HG03103 (cell line): ENCODE measurements at regions not wholly inside any gene's neighbourhood (a gene's known extent, or its start where the extent isn't known, plus 50 kb on each side); places are given as distances from the start of the nearest gene placed in this dataset.
"Not testable (repeated sequence)": the region's sequence is repeated elsewhere in the genome, so short reads cannot be mapped to it uniquely, and the experiment has no call there.

ENCODE experiments used
- ATAC-seq: cut with Tn5 transposase; IDR thresholded peaks from one replicate; pipeline ENCODE4 v1.9.1; 2021; ENCODE audit warnings: low read depth; ENCODE audit not compliant: unreplicated experiment

DNA sequence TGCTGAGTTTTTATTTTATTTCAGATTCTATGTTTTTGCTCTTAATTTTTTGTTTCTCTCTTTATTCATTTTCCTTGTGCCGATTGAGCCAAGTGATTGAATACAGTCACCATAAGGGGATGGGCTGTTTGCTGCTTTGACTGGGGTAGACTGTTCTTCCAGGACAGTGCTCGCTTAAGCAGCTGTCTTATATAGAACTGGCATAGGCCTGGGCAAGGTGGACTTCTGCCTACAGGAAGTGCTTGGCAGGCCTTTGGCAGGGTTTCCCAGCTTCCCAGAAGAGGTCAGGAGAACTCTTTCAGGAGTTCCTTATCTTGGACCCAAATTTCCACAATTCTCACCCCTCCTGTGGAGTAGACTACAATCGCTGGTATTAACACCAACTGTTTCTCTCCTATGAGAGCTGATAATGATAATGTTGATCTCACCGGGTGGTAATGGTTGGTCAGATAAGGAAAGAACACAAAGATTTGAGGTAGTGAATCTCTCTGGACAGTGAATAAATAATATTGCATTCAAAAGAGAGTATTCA is 207.5 kb upstream of the ST6GAL2 start:
- no peak for ATAC-seq

DNA sequence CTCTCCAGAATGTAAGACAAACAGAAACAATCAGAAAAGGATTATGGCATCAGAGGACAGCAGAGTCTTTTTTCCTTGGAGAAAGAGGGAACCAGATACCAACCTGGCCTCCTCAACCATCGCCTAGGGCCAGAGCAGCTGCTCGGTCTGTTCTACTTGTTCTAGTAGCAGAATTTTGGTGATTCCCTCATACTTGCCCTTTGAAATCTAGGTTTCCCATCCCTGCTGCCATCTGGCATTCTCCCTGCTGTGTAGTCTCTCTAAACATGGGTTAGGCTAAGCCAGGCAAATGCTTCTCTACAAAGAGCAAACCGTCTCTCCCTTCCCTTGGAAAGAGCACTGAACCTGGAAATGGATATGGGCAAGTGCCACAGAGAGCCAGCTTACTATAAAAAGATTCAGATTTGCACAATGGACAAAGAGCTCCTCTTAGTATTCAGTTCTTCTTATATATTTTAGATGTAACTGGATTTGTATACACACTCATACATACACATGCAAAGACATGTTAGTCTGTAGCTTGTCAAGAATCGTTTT is 208.6 kb upstream of the ST6GAL2 start:
- ATAC-seq = no peak

GRCh38 chr2:107102176-107102575 is 216.2 kb upstream of the ST6GAL2 start:
- ATAC-seq = no peak

DNA sequence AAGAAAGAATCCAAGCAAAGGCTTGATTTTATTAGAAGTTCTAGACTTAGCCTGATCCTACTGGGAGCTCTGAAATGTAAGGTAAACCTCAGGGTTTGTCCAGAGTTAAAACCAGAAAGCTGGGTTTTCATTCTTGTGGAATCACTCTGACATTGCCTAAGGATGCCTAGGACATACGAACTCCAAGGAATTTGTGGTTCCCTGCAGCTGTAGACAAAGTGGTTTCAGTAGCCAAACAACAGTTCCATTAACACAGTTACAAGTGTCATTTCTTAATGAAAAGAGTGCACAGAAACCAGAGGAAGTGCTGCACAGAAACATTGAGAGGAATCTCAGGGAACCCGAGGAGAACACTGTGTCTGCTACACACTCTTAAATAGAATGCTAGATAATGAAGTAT is 221.4 kb upstream of the ST6GAL2 start:
- no peak for ATAC-seq

GRCh38 chr2:107108556-107108955 is 222.6 kb upstream of the ST6GAL2 start:
- no peak for ATAC-seq

- no peak for ATAC-seq
Measured at GRCh38 chr2:107111623-107112022, 225.7 kb upstream of the ST6GAL2 start.

DNA sequence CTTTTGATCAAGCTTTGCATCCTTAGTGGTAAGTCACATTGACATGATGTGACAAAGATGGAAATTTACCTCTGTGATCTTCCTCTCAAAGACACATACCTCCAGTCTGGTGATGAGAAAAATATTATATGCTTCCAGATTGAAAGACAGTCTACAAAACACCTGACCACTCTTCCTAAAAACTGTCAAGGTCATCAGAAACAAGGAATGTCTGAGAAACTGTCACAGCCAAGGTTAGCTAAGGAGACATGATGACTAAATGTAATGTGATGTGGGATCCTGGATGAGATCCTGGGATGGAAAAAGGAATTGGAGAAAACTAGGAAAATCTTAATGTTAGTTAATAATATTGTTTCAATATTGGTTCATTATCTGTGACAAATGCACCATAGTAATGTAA is 226.6 kb upstream of the ST6GAL2 start:
- ATAC-seq = no peak

DNA sequence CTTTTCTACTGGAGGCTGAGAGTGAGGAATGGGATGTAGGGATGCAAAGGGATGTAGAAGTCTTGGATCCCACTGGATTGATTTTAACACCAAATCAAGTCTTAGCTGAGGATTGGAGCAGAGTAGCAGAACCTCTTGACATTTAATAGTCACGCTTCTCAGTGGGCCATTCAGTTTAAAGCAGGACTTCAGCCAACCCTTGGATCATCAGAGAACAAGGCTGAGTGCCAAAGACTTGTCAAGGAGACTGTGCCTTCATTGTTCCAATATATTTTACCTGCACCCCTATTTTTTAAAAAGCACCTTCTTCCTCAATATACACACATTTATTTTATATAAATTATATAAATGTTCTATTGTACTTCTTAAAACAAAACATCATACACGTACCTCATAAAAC is 242.4 kb upstream of the ST6GAL2 start:
- ATAC-seq = no peak

- peak; percentile 86 for ATAC-seq
Measured at GRCh38 chr2:107132070-107132469, 246.1 kb upstream of the ST6GAL2 start.

DNA sequence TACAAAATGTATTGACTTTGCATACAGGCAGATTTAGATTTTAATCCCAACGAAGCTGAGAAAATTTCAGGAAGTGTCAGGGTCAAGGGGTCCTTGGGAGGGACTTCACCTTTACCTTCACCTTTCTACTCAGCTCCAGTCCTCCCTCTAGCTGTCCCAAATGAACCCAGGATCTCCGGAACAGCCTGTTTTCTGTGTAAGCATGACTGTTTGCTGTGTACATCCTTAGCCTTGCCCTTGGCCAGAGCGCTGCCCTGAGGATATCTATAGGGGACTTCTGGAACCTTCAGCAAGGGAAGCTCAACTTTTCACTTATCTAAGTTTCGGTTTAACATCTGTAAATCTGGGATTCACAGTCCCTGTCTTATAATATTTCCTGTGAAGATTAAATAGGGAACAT is 246.8 kb upstream of the ST6GAL2 start:
- ATAC-seq = no peak

- ATAC-seq = no peak
Measured at GRCh38 chr2:107133412-107133811, 247.4 kb upstream of the ST6GAL2 start.

- no peak for ATAC-seq
Measured at GRCh38 chr2:107136733-107137132, 250.8 kb upstream of the ST6GAL2 start.

GRCh38 chr2:107137706-107138105 is 251.7 kb upstream of the ST6GAL2 start:
- no peak for ATAC-seq

- ATAC-seq = no peak
Measured at GRCh38 chr2:107146181-107146580, 260.2 kb upstream of the ST6GAL2 start.

GRCh38 chr2:107146645-107147044 is 260.7 kb upstream of the ST6GAL2 start:
- ATAC-seq = not testable (repeated sequence)

- ATAC-seq = no peak
Measured at GRCh38 chr2:107148055-107148454, 262.1 kb upstream of the ST6GAL2 start.

DNA sequence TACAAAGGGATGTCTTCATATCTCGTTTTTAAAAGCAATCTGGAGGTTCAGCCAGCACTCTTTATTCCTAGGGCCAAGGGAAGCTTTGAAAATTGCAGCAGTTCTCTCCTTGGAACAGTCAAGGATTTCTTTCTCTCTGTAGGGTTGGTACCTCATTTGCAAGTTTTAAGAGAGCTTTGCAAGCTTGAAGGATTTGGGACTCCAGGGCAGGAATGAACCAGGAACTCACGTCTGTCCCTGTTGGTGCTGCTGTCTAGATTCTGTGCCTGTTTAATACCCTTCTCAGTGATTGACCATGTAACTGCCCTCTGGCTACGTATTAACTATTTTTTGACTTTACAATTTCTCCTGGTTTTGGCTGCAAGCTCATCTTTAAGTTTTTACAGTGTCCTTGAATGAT is 262.5 kb upstream of the ST6GAL2 start:
- ATAC-seq = no peak

DNA sequence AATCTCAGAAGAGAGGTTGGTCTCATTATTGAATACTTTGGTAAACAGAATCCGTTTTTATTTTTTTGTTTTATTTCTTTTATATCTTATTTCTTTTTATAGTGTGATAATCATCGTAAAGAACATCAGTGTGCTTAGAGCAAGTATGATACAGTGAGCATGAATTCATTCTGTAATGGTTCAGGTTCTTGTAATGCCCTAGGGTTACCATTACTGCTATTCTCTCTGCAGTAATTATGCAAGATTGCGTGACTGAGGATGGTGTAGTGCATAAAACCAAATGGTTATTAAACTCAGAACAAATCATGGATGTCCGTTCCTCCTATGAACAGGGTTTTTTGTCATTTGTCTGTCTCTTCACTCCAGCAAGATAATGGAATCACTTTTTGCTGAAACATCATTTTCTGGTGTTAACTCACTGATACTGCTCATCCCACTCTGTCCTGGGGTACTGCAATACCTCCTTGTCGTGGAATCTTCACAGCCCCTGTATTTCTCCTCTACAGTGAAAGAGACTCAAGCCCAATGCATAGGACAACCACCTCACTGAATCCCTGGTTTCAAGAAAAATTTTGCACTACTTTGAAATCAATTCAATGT is 274.8 kb upstream of the ST6GAL2 start:
- ATAC-seq = no peak

DNA sequence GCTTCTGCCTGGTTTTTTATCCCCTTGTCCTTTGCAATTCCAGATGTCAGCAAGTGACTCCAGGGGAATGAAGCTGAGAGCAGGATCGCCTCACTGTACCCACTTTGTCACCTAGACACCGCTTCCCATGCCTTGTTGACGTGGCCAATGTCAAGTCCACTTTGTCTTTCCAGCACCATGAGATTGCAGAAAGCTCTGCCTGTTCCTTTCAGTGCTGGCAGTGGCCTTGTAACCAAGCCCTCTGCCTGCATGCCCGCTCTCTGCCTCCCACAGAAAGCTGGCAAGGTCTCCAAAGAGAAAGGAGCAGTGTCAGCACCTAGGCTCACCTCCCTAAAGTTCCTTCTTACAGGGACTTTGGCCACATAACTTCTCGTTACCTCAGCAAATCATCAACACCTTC is 282.2 kb upstream of the ST6GAL2 start:
- ATAC-seq = no peak

- no peak for ATAC-seq
Measured at GRCh38 chr2:107174171-107174570, 288.2 kb upstream of the ST6GAL2 start.

DNA sequence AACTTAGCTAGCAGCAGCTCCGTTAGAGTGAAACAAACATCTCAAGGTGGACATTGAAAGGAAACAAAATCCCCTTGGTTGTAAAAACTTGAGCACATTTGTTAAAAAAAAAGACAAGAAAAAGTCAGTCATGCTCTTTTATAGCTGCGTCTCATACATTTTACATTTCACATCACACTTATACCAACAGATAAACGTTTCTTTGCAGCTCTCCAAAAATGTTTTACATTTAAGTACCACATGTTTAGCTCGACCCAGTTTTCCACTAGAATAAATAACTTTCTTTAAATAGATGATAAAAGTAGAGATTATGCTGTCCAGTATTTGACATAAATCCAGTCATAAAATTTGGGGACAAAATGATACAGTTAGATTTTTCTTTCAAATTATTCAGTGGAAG is 297.0 kb upstream of the ST6GAL2 start:
- ATAC-seq = no peak

- ATAC-seq = no peak
Measured at GRCh38 chr2:107187870-107188269, 301.9 kb upstream of the ST6GAL2 start.

DNA sequence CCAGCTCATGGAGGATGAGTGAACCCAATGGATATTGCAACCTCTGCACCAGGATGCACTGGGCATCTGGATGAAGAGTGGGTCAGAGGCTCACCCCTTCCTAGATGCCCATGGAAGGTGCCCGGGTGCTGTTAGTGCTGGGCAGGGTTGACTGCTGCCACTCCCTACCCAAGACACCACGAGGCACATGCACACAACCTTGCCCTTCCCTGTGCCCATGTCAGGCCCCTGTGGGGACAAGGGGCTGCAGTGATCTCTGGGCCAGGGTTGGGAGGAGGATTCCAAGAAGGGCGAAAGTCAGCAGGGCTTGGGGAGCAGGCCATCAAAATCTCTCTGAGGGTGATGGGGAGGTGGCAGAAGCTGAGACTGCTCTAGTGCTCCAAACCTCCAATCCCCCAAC is 309.7 kb upstream of the ST6GAL2 start:
- no peak for ATAC-seq
